ENCODE measurements at regions not wholly inside any gene's neighbourhood (a gene's known extent, or its start where the extent isn't known, plus 50 kb on each side); places are given as distances from the start of the nearest gene placed in this dataset.

DNA sequence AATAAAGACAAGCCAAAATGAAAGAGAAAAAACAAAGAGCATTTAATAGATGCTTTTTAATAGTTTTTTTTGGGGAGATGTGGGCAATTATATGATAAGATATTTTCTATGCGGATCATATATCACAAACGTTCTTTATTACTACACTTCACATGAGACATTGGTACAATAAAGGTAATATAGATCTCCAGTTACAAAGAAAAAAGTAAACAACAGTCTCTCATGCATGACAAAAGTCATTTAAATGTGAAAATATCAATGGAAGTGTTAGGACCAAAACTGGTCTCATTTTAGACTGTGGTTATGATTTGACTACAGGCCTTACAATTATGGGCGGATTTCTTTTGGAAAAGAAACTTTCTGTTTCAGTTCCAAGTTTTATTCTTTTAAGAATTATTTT lies 687.0 kb downstream of the ADGRL2 start:
- H3K4me3 ChIP-seq (ENCODE audit: low read length): no peak overlapping the region
- TF ChIP-seq, protein P1, sequence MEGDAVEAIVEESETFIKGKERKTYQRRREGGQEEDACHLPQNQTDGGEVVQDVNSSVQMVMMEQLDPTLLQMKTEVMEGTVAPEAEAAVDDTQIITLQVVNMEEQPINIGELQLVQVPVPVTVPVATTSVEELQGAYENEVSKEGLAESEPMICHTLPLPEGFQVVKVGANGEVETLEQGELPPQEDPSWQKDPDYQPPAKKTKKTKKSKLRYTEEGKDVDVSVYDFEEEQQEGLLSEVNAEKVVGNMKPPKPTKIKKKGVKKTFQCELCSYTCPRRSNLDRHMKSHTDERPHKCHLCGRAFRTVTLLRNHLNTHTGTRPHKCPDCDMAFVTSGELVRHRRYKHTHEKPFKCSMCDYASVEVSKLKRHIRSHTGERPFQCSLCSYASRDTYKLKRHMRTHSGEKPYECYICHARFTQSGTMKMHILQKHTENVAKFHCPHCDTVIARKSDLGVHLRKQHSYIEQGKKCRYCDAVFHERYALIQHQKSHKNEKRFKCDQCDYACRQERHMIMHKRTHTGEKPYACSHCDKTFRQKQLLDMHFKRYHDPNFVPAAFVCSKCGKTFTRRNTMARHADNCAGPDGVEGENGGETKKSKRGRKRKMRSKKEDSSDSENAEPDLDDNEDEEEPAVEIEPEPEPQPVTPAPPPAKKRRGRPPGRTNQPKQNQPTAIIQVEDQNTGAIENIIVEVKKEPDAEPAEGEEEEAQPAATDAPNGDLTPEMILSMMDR (conservative IDR thresholded peaks at IDR 0.05; ENCODE audit: low read depth, low read length): no peak
- no peak for DNase-seq (ENCODE audit: low read depth)

DNA sequence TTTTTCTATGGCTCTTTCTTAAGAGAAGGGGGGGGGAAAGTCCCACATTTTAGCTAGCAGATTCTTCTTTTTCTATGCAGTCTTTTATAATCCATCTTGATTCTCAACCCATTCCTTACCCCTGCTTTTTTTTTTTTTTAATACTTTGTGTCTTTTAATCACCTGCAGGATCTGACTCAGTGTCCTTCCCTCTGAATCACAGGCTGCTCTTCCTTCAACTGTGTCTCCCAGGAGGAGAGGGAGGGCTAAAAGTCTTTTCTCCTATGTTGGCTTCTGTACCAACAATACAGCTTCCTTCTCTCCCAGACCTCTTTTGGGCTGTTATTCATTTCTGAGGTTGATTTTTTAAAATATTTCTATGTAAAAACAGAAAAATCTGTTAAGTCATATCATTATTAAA lies 686.2 kb downstream of the ADGRL2 start:
- TF ChIP-seq, protein P1 (conservative IDR thresholded peaks at IDR 0.05; ENCODE audit: low read depth, low read length): no peak
- H3K4me3 ChIP-seq (ENCODE audit: low read length): no peak overlapping the region
- no peak for DNase-seq (ENCODE audit: low read depth)

DNA sequence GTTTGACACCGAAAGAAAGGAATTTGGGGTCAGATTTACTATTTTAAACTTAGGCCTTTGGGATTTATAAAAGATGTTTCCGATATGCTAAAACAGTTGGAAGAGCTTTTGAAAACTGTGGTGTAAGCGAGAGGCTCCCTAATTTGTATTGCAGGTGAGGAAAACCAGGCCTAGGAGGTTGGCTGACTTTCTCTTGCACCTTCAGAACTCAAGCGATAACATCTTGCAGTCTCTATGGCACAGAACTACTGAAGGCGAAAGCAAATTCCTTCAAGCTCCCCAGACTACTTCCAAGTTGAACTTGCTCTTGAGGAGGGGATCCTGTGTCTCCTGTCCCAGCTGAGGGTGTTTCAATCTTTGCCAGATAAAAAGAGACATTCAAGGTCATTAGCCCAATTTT lies 685.7 kb downstream of the ADGRL2 start:
- TF ChIP-seq, protein P1 (conservative IDR thresholded peaks at IDR 0.05; ENCODE audit: low read depth, low read length): no peak
- no peak overlapping the region for H3K4me3 ChIP-seq (ENCODE audit: low read length)
- DNase-seq (ENCODE audit: low read depth): no peak

DNA sequence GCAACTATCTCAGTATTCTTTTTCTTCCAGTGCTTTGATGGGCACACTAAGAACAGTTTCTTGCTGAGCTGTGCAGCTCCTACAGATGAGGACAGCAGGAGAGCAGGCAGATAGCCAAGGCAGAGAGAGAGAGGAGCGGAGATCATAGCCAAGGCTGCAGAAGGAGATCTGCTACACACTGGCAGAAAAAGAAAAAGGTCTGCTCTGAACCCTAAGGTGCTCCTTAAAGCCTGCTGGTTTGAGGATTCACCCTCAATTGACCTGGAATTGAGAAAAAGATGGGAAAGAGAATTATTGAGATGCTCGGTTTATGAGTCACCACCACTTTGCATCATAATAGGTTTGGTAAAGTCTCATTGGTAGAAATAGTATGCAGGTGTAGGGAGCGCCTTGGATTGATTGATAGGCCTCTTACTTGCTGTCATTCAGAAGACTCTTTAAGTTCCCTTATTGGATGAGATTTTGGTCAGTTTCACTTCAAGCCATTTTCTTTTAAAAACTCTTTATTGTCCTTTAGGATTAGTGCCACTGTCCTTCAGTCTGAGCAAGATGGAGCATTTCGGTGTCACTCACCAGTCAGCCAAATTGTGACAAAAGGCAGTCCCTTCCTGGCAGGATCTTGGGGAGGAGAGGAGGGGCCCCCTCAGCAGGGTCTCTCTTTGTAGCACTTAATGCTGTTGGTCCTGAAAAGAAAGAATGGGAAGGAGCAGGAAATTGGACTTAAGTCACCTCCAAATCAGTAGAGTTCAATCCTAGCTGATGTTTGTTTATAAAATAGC lies 685.0 kb downstream of the ADGRL2 start:
- DNase-seq (ENCODE audit: low read depth): no peak
- TF ChIP-seq, protein P1 (conservative IDR thresholded peaks at IDR 0.05; ENCODE audit: low read depth, low read length): no peak
- H3K4me3 ChIP-seq (ENCODE audit: low read length): no peak overlapping the region

DNA sequence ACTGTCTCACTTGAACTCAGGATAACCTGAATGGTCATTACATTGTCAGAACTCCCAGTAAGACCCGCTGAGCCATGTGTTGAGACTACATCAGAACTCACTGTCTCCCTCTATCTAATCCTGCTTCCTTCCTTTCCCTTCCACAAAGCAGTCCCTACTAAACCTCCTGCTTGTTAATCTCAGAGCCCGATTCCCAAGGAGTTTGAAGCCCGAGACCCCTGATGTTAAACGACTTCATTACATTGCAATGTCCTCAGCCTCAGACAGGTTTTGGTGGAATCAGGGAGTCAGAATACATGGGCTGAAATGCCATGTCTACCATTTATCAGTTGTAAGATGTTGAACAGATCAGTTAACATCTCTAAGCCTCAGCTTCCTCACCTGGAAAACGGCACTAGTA lies 682.4 kb downstream of the ADGRL2 start:
- DNase-seq (ENCODE audit: low read depth): no peak
- no peak overlapping the region for H3K4me3 ChIP-seq (ENCODE audit: low read length)
- TF ChIP-seq, protein P1 (conservative IDR thresholded peaks at IDR 0.05; ENCODE audit: low read depth, low read length): no peak

DNA sequence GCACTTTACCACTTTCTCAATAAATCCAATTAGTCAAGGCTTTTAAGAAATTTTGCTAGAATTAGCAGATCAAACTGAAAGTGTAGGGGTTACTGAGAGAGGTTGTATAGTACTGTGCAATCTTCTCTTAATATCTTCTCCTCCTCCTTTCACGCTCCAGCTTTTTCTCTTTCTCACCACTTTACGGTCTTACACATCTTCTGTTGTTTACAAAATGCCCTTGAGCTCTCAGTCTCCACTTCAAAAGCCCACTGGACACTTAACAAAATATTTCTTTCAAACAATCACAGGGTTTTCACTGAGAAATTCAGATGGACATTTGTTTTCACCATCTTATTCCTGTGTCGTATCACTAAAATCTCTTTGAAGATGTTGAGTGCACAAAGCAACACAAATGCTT lies 678.2 kb downstream of the ADGRL2 start:
- no peak for DNase-seq (ENCODE audit: low read depth)
- H3K4me3 ChIP-seq (ENCODE audit: low read length): no peak overlapping the region
- TF ChIP-seq, protein P1 (conservative IDR thresholded peaks at IDR 0.05; ENCODE audit: low read depth, low read length): no peak

DNA sequence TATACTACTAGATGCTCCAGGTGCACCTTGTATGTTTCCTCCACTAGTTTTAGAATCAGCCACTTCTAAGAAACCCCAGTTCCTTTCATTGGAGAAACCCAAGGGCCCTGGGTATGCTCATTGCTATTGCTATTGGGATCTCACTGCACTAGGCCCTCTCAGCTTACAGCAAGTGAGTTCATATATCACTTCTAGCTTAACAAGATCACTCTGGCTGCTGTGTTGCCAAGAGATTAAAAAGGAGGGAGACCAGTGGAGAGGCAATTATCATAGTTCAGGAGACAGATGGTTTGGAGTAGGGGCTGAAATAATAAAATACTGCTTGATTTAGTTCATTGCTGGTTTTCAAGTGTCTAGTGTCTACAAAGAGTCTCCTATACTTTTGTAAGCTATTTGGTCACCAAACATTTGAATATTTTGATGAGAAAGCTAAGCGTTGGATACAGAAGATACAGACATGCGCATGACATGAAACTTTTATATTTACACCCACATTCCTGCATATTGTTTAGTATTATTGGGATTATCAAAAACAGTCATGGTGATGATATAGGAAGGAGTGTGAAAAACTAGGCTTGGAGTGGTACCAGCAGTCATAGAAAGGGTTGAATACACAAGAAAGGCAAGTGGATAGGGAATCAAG lies 671.9 kb downstream of the ADGRL2 start:
- DNase-seq (ENCODE audit: low read depth): no peak
- H3K4me3 ChIP-seq (ENCODE audit: low read length): no peak overlapping the region
- TF ChIP-seq, protein P1 (conservative IDR thresholded peaks at IDR 0.05; ENCODE audit: low read depth, low read length): no peak

Data from retinal pigment epithelial cell (primary cell).